WTC11 (cell line): ENCODE measurements at regions not wholly inside any gene's neighbourhood (a gene's known extent, or its start where the extent isn't known, plus 50 kb on each side); places are given as distances from the start of the nearest gene placed in this dataset.
"Not testable (repeated sequence)": the region's sequence is repeated elsewhere in the genome, so short reads cannot be mapped to it uniquely, and the experiment has no call there.

Experiments used
- ATAC-seq: fragments of 200-7000 bp; cut with Tn5 transposase; 2 replicates; pipeline ENCODE4 v1.10.0; 2021; ENCODE audit warnings: mild to moderate bottlenecking, moderate library complexity
- CTCF ChIA-PET: fragments of 300-600 bp; sonication (Branson Sonifier 250); formaldehyde crosslinking; loops from one replicate; lab custom pipeline; 2021; ENCODE audit warnings: antibody characterized with exemption; lab: Charles Lee
- POLR2A ChIA-PET: fragments of 350-600 bp; sonication (Branson Sonifier 250); formaldehyde crosslinking; loops from one replicate; lab custom pipeline; 2021; ENCODE audit warnings: antibody characterized with exemption; lab: Charles Lee
- DNase-seq: peaks from one replicate; pipeline ENCODE4 v3.0.0; 2021; ENCODE audit warnings: low spot score
- H3K27ac Mint-ChIP-seq: 2 replicates; pipeline ENCODE4 v1.8.0; 2021; ENCODE audit warnings: mixed read lengths
- H3K27me3 Mint-ChIP-seq: 2 replicates; pipeline ENCODE4 v1.8.0; 2021; ENCODE audit warnings: low read depth, mild to moderate bottlenecking, moderate library complexity, mixed read lengths
- H3K36me3 Mint-ChIP-seq: 2 replicates; pipeline ENCODE4 v1.8.0; 2021; ENCODE audit warnings: mixed read lengths
- H3K4me1 Mint-ChIP-seq: 2 replicates; pipeline ENCODE4 v1.8.0; 2022; ENCODE audit warnings: mixed read lengths
- H3K4me3 Mint-ChIP-seq: 2 replicates; pipeline ENCODE4 v1.8.0; 2021; ENCODE audit warnings: mild to moderate bottlenecking, moderate library complexity, mixed read lengths
- H3K9me3 Mint-ChIP-seq: 2 replicates; pipeline ENCODE4 v1.8.0; 2021; ENCODE audit warnings: mixed read lengths

DNA sequence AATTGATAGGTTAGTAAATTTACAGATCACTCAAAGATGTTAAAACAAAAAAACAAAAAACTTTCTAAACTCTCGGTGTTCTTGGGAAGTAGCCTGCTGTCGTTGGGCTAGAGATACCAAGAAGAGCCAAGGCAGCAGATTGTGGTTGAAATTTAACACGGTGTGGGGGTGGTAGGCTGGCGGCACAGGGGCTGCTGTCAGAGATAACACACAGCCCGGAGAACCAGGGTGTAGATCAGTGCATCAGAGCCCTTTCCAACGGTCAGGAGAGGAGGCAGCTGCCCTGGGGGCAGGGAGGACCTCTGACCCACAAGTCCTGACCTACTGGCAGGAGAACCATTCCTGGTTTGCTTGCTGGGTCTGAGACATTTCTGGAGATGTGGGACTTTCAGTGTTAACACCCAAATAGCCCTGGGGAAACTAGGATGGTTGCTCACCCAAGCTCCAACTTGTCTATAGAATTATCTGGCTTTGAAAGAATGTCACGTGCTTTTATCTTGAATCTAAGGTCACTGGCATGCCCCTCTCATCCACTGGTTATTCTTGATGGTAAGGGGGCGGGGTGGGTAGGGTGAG is 205.2 kb upstream of the PLGLB2 start:
- H3K27ac Mint-ChIP-seq, H3K4me1 Mint-ChIP-seq, DNase-seq, H3K36me3 Mint-ChIP-seq, H3K27me3 Mint-ChIP-seq, ATAC-seq, H3K9me3 Mint-ChIP-seq, POLR2A ChIA-PET, H3K4me3 Mint-ChIP-seq, CTCF ChIA-PET: not testable (repeated sequence)

DNA sequence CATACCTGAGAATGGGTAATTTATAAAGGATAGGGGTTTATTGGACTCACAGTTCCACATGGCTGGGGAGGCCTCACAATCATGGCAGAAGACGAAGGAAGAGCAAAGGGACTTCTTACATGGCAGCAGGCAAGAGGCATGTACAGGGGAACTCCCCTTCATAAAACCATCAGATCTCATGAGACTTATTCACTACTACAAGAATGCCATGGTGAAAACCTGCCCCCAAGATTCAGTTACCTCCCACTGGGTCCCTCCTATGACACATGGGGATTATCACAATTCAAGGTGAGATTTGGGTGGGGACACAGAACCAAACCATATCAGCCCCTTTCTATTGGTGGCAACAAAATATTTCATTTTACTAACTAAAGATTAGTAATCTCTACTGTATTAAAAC is 204.1 kb upstream of the PLGLB2 start:
- DNase-seq, H3K4me1 Mint-ChIP-seq, POLR2A ChIA-PET, H3K36me3 Mint-ChIP-seq, H3K4me3 Mint-ChIP-seq, CTCF ChIA-PET, H3K9me3 Mint-ChIP-seq, H3K27ac Mint-ChIP-seq, H3K27me3 Mint-ChIP-seq, ATAC-seq: not testable (repeated sequence)

GRCh38 chr2:87547106-87547505 is 200.8 kb upstream of the PLGLB2 start:
- H3K4me3 Mint-ChIP-seq, H3K27me3 Mint-ChIP-seq, CTCF ChIA-PET, POLR2A ChIA-PET, DNase-seq, H3K27ac Mint-ChIP-seq, H3K36me3 Mint-ChIP-seq, H3K9me3 Mint-ChIP-seq, H3K4me1 Mint-ChIP-seq, ATAC-seq: not testable (repeated sequence)

DNA sequence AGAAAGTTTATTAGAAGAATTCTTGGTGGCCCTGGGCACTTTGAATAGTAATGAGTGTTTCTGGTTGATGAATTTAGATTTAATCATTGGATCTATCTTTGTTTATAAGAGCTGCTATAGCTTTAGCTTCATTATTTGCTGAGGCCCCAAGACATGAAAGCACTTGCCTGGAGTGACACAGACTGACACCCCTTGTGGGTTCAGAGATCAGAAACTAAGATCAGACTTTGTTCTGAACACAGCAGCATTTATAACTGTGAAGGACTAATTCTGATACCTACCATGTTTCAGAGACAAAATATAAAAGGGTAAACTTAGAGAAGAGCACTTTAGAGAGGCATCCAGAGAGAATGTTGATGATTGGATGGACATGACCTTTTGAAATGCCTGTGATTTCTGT is 199.9 kb upstream of the PLGLB2 start:
- H3K9me3 Mint-ChIP-seq, H3K27me3 Mint-ChIP-seq, DNase-seq, H3K27ac Mint-ChIP-seq, ATAC-seq, H3K4me3 Mint-ChIP-seq, CTCF ChIA-PET, H3K36me3 Mint-ChIP-seq, H3K4me1 Mint-ChIP-seq, POLR2A ChIA-PET: not testable (repeated sequence)

DNA sequence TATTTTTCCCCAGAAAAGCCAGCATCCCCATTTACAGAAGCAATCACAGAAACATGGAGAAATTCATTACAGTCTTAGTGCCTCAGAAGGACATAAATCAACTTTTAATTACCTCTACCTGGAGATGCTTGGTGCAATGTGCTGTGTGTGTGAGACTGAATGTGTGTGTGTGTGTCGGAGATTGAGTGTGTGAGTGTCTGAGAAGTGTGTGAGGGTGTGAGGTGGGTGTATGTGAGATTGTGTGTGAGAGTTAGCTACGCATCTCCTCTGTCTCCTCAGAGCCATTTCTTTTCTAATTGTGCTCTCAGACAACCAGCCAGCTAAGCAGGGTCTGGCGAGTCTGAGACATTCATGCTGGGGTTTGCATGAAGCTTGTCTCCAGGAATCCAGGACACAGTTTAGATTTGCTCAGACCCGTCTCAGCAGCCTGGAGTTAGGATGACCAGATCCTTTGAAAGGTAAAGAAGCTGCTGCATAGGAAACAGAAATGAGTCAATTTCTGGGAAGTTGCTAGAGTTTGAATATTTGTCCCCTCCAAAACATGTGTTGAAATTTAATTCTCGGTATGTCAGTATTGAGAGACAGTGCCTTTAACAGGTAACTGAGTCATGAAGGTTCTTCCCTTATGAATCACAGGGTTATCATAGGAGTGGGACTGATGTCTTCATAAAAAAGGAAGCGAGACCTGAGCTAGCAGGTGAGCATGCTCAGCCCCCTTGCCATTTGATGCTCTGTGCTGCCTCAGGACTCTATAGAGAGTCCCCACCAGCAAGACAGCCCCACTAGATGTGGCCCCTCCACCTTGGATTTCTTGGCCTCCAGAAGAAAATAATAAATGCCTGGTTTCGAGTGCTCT is 199.0 kb upstream of the PLGLB2 start:
- H3K27ac Mint-ChIP-seq, H3K27me3 Mint-ChIP-seq, H3K36me3 Mint-ChIP-seq, H3K4me3 Mint-ChIP-seq, CTCF ChIA-PET, H3K4me1 Mint-ChIP-seq, POLR2A ChIA-PET, ATAC-seq, H3K9me3 Mint-ChIP-seq, DNase-seq: not testable (repeated sequence)

- H3K27me3 Mint-ChIP-seq, H3K4me1 Mint-ChIP-seq, POLR2A ChIA-PET, H3K27ac Mint-ChIP-seq, DNase-seq, ATAC-seq, H3K4me3 Mint-ChIP-seq, H3K9me3 Mint-ChIP-seq, CTCF ChIA-PET, H3K36me3 Mint-ChIP-seq: not testable (repeated sequence)
Observed at GRCh38 chr2:87549561-87550202, 198.2 kb upstream of the PLGLB2 start.

DNA sequence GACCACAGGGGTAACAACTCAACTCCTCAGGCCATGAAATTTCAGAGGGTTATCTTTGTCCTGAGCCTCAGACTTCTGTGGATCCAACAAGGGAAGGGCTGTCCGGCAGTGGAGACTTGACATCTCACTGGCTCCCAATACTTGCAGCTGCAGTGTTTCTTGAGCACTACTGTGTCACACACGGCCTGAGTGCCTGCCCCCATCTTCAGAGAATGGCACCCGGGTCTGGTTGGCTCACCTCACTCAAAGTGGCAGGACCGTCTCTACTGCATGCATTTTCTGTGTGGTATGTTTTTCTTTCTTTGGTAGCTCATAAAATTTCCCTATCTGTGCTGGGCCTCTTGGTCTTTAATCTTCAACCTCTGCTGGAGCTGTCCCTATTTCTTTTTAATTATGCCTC is 193.2 kb upstream of the PLGLB2 start:
- H3K27me3 Mint-ChIP-seq, H3K36me3 Mint-ChIP-seq, ATAC-seq, H3K4me1 Mint-ChIP-seq, H3K9me3 Mint-ChIP-seq, CTCF ChIA-PET, H3K27ac Mint-ChIP-seq, DNase-seq, POLR2A ChIA-PET, H3K4me3 Mint-ChIP-seq: not testable (repeated sequence)

GRCh38 chr2:87555082-87555481 is 192.8 kb upstream of the PLGLB2 start:
- POLR2A ChIA-PET, H3K9me3 Mint-ChIP-seq, H3K27ac Mint-ChIP-seq, DNase-seq, CTCF ChIA-PET, H3K4me1 Mint-ChIP-seq, H3K27me3 Mint-ChIP-seq, H3K36me3 Mint-ChIP-seq, ATAC-seq, H3K4me3 Mint-ChIP-seq: not testable (repeated sequence)

- H3K9me3 Mint-ChIP-seq, CTCF ChIA-PET, POLR2A ChIA-PET, H3K27ac Mint-ChIP-seq, H3K4me3 Mint-ChIP-seq, H3K4me1 Mint-ChIP-seq, H3K27me3 Mint-ChIP-seq, H3K36me3 Mint-ChIP-seq, DNase-seq, ATAC-seq: not testable (repeated sequence)
Observed at GRCh38 chr2:87559001-87559400, 188.9 kb upstream of the PLGLB2 start.

GRCh38 chr2:87559735-87560134 is 188.2 kb upstream of the PLGLB2 start:
- not testable (repeated sequence) for H3K27ac Mint-ChIP-seq

GRCh38 chr2:87565116-87565515 is 182.8 kb upstream of the PLGLB2 start:
- H3K36me3 Mint-ChIP-seq, CTCF ChIA-PET, H3K4me3 Mint-ChIP-seq, H3K4me1 Mint-ChIP-seq, ATAC-seq, H3K9me3 Mint-ChIP-seq, DNase-seq, POLR2A ChIA-PET, H3K27ac Mint-ChIP-seq, H3K27me3 Mint-ChIP-seq: not testable (repeated sequence)

More at GRCh38 chr2:87559735-87560134, 188.2 kb upstream of the PLGLB2 start:
- DNase-seq, POLR2A ChIA-PET, H3K36me3 Mint-ChIP-seq, H3K27me3 Mint-ChIP-seq, H3K9me3 Mint-ChIP-seq, H3K4me3 Mint-ChIP-seq, ATAC-seq, H3K4me1 Mint-ChIP-seq, CTCF ChIA-PET: not testable (repeated sequence)

DNA sequence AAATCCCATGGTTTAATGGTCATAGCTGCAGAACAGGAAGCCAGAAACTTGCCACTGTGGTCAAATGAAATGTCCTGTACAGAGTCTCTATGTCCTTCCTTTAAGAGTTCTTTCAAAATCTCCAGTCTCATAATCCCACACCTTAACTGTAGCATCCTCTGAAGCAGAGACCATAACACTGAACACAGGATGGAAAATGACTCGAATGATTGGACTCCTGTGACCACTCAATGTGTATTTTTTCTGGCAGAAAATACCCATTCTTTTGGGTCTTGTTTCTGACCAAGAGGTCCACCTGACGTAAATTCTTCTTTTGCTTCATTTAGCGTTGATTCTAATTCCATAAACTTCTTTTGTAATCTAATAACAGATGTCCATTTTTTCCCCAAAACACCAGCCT is 181.4 kb upstream of the PLGLB2 start:
- ATAC-seq, CTCF ChIA-PET, POLR2A ChIA-PET, H3K36me3 Mint-ChIP-seq, H3K9me3 Mint-ChIP-seq, H3K4me3 Mint-ChIP-seq, H3K4me1 Mint-ChIP-seq, H3K27me3 Mint-ChIP-seq, DNase-seq, H3K27ac Mint-ChIP-seq: not testable (repeated sequence)
